H9 (cell line): ENCODE measurements at regions not wholly inside any gene's neighbourhood (a gene's known extent, or its start where the extent isn't known, plus 50 kb on each side); places are given as distances from the start of the nearest gene placed in this dataset.

Source experiments
- DNase-seq: peaks from one replicate; pipeline ENCODE4 v3.0.0-alpha.2; 2017
- H2AFZ ChIP-seq: one replicate; pipeline ENCODE4 v1.6.1; 2013; ENCODE audit warnings: mild to moderate bottlenecking, low read length, control low read depth, moderate library complexity
- H2AK5ac ChIP-seq: 2 replicates; pipeline ENCODE4 v1.6.1; 2013; ENCODE audit warnings: low read length, control low read depth, mixed read lengths; ENCODE audit not compliant: insufficient read length
- H2BK120ac ChIP-seq: one replicate; pipeline ENCODE4 v1.6.1; 2013; ENCODE audit warnings: low read depth, mild to moderate bottlenecking, low read length, control low read depth, inconsistent platforms; ENCODE audit not compliant: poor library complexity, severe bottlenecking
- H2BK12ac ChIP-seq: 2 replicates; pipeline ENCODE4 v1.6.1; 2013; ENCODE audit warnings: low read length, control low read depth, mixed read lengths, low read depth; ENCODE audit not compliant: insufficient read length
- H2BK15ac ChIP-seq: 2 replicates; pipeline ENCODE4 v1.6.1; 2013; ENCODE audit warnings: low read depth, low read length, control low read depth
- H2BK20ac ChIP-seq: one replicate; pipeline ENCODE4 v1.6.1; 2013; ENCODE audit warnings: low read depth, mild to moderate bottlenecking, low read length, control low read depth, inconsistent platforms; ENCODE audit not compliant: poor library complexity, severe bottlenecking
- H2BK5ac ChIP-seq: 2 replicates; pipeline ENCODE4 v1.6.1; 2013; ENCODE audit warnings: low read length, control low read depth, mixed read lengths; ENCODE audit not compliant: insufficient read length
- H3K14ac ChIP-seq: 2 replicates; pipeline ENCODE4 v1.6.1; 2013; ENCODE audit warnings: low read length, control low read depth; ENCODE audit not compliant: insufficient read depth
- H3K18ac ChIP-seq: 2 replicates; pipeline ENCODE4 v1.6.1; 2013; ENCODE audit warnings: low read depth, mild to moderate bottlenecking, mixed read lengths, low read length, control low read depth; ENCODE audit not compliant: insufficient read length
- H3K23ac ChIP-seq: 2 replicates; pipeline ENCODE4 v1.6.1; 2013; ENCODE audit warnings: low read length, control low read depth, mixed read lengths, low read depth; ENCODE audit not compliant: insufficient read length
- H3K23me2 ChIP-seq: 2 replicates; pipeline ENCODE4 v1.6.1; 2013; ENCODE audit warnings: low read depth, mild to moderate bottlenecking, mixed read lengths, low read length, control low read depth; ENCODE audit not compliant: insufficient read length, poor library complexity, severe bottlenecking
- H3K27ac ChIP-seq: 2 replicates; pipeline ENCODE4 v1.5.1; 2013; ENCODE audit warnings: low read length, control low read depth, mixed read lengths, low read depth; ENCODE audit not compliant: insufficient read length
- H3K27me3 ChIP-seq: 2 replicates; pipeline ENCODE4 v1.6.1; 2013; ENCODE audit warnings: low read length, control low read depth, inconsistent platforms; ENCODE audit not compliant: insufficient read depth
- H3K4ac ChIP-seq: 2 replicates; pipeline ENCODE4 v1.6.1; 2013; ENCODE audit warnings: low read depth, mild to moderate bottlenecking, control low read depth, inconsistent platforms, low read length, moderate library complexity
- H3K4me1 ChIP-seq: 2 replicates; pipeline ENCODE4 v1.6.1; 2013; ENCODE audit warnings: low read length, control low read depth, inconsistent platforms; ENCODE audit not compliant: insufficient read depth
- H3K4me2 ChIP-seq: 2 replicates; pipeline ENCODE4 v1.6.1; 2013; ENCODE audit warnings: low read length, control low read depth, mixed read lengths; ENCODE audit not compliant: insufficient read length, insufficient read depth
- H3K56ac ChIP-seq: 2 replicates; pipeline ENCODE4 v1.6.1; 2013; ENCODE audit warnings: low read depth, mild to moderate bottlenecking, mixed read lengths, low read length, control low read depth; ENCODE audit not compliant: insufficient read length
- H3K79me1 ChIP-seq: 2 replicates; pipeline ENCODE4 v1.6.1; 2013; ENCODE audit warnings: low read depth, mild to moderate bottlenecking, moderate library complexity, low read length, control low read depth, inconsistent platforms; ENCODE audit not compliant: insufficient read depth, poor library complexity, severe bottlenecking
- H3K79me2 ChIP-seq: 2 replicates; pipeline ENCODE4 v1.6.1; 2013; ENCODE audit warnings: low read length, control low read depth, inconsistent platforms; ENCODE audit not compliant: insufficient read depth
- H3K9ac ChIP-seq: 2 replicates; pipeline ENCODE4 v1.6.1; 2013; ENCODE audit warnings: low read length, control low read depth, mixed read lengths; ENCODE audit not compliant: insufficient read length; ENCODE audit errors: extremely low read depth
- H3K9me3 ChIP-seq: one replicate; pipeline ENCODE4 v1.6.1; 2013; ENCODE audit warnings: low read depth, low read length, inconsistent platforms; ENCODE audit not compliant: control insufficient read depth
- H3T11ph ChIP-seq: one replicate; pipeline ENCODE4 v1.6.1; 2013; ENCODE audit warnings: mild to moderate bottlenecking, low read length, control low read depth, inconsistent platforms
- H4K20me1 ChIP-seq: one replicate; pipeline ENCODE4 v1.6.1; 2013; ENCODE audit not compliant: control insufficient read depth, insufficient read length, insufficient read depth
- H4K5ac ChIP-seq: 2 replicates; pipeline ENCODE4 v1.6.1; 2013; ENCODE audit warnings: low read depth, mild to moderate bottlenecking, mixed read lengths, low read length, control low read depth; ENCODE audit not compliant: insufficient read length
- H4K8ac ChIP-seq: replicated peaks from 2 replicates; pipeline ENCODE4 v1.6.1; 2013; ENCODE audit warnings: low read length, control low read depth, mixed read lengths, low read depth; ENCODE audit not compliant: insufficient read length
- H4K91ac ChIP-seq: 2 replicates; pipeline ENCODE4 v1.6.1; 2013; ENCODE audit warnings: low read depth, mild to moderate bottlenecking, moderate library complexity, mixed read lengths, low read length, control low read depth; ENCODE audit not compliant: insufficient read length
- H3K27ac Mint-ChIP-seq, 3 experiments: 2 replicates in 2 of 3; 3 replicates in 1 of 3; pipeline ENCODE4 v1.8.0; 2020 to 2021; ENCODE audit warnings: mixed read lengths in 3 of 3, mild to moderate bottlenecking in 1 of 3, moderate library complexity in 1 of 3
- H3K27me3 Mint-ChIP-seq: 2 replicates; pipeline ENCODE4 v1.8.0; 2021; ENCODE audit warnings: low read depth, mild to moderate bottlenecking, moderate library complexity, mixed read lengths
- H3K36me3 Mint-ChIP-seq, 3 experiments: 2 replicates in 2 of 3; 3 replicates in 1 of 3; pipeline ENCODE4 v1.8.0; 2020 to 2021; ENCODE audit warnings: low read depth in 3 of 3, mixed read lengths in 3 of 3; ENCODE audit not compliant: insufficient read depth in 1 of 3
- H3K4me1 Mint-ChIP-seq, 2 experiments: 2 replicates each; pipeline ENCODE4 v1.8.0; 2020; ENCODE audit warnings: mixed read lengths in 2 of 2
- H3K4me3 Mint-ChIP-seq, 2 experiments: 2 replicates in 1 of 2; 3 replicates in 1 of 2; pipeline ENCODE4 v1.8.0; 2020 to 2021; ENCODE audit warnings: mild to moderate bottlenecking in 2 of 2, mixed read lengths in 2 of 2, moderate library complexity in 1 of 2
- H3K9me3 Mint-ChIP-seq, 2 experiments: 2 replicates in 1 of 2; 3 replicates in 1 of 2; pipeline ENCODE4 v1.8.0; 2020; ENCODE audit warnings: mild to moderate bottlenecking in 2 of 2, mixed read lengths in 2 of 2, moderate library complexity in 1 of 2
- CTCF ChIP-seq: fragments of 200-600 bp; sonication (generic); conservative IDR thresholded peaks from 3 replicates; pipeline ENCODE4 v1.8.0; 2021; ENCODE audit warnings: antibody characterized with exemption, mild to moderate bottlenecking
- WGBS: extraction: QIAGEN DNeasy Blood & Tissue Kit; methylation state at CpG from one replicate; pipeline ENCODE4 v1.1.7; 2013; ENCODE audit warnings: missing lambda C conversion rate, low lambda C conversion rate, mixed read lengths; ENCODE audit not compliant: insufficient read length; ENCODE audit errors: extremely low coverage; 5-methylcytosine and 5-hydroxymethylcytosine counted together

DNA sequence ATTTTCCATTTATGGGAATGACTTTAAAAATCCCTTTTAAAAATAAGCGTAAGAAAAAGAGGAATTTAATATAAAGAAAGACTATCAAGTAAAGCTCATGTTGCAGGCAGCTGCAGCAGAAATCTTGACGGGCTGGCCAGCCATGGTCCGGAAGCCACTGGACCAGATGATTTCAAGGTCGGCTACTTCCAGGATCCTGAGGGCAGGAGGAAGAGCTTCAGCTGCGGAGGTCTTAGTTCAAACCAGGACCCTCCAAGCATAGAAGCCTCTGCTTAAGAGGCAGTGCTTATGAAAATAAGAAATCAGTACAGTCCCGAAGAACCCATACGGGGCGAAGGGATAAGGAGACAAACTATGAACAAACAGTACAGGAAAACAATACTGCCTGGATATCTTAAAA, 220.2 kb upstream of the CELF2 start:
- no peak overlapping the region for H2AFZ ChIP-seq

More for the DNA sequence above, 220.2 kb upstream of the CELF2 start:
- DNase-seq: no peak
- Histone ChIP-seq H4K91ac (no peak overlapping the region), H3K4ac (no peak overlapping the region), H2AK5ac (no peak overlapping the region), H2BK12ac (no peak overlapping the region), H2BK5ac (no peak overlapping the region), H4K8ac (no peak overlapping the region), H3K56ac (no peak overlapping the region), H2BK120ac (no peak overlapping the region), H3K23ac (no peak overlapping the region), H3K18ac (no peak overlapping the region), H3K14ac (0 out of 2 replicates have a peak overlapping the region, but pooled peaks have one; percentile 21), H2BK20ac (no peak overlapping the region), H3K4me1 (peaks cover 11% of the 10 kb centered on the region), H3K9ac (no peak overlapping the region), H3K4me2 (no peak overlapping the region), H3K79me2 (no peaks in the 10 kb centered on the region), H3T11ph (no peak overlapping the region), H3K9me3 (no peaks in the 10 kb centered on the region), H3K79me1 (no peaks in the 10 kb centered on the region), H3K23me2 (peaks cover 2% of the 10 kb centered on the region), H4K5ac (no peak overlapping the region), H3K27ac (peak overlapping the region; percentile 75), H4K20me1 (no peaks in the 10 kb centered on the region), H2BK15ac (no peak overlapping the region), H3K27me3 (no peaks in the 10 kb centered on the region)
- WGBS: no CpG with 5 or more reads among the region's 8 CpGs
- Mint-ChIP-seq H3K9me3 (peaks cover 0 to 3% of the 10 kb centered on the region in 2 experiments; a peak in 2 of 5 replicates), H3K4me1 (peaks cover 53 to 58% of the 10 kb centered on the region in 2 experiments), H3K4me3 (no peak overlapping the region; a peak in 1 of 5 replicates), H3K27me3 (peaks cover 1% of the 10 kb centered on the region; the same call in 1 of the 2 replicates), H3K36me3 (0 out of 7 replicates have a peak, but pooled peaks cover 0 to 8% (median 0%) of the 10 kb centered on the region in 3 experiments), H3K27ac (peak overlapping the region in 1 of 3 experiments; percentile 27; a peak in 2 of 7 replicates)
- no peak for TF ChIP-seq CTCF
